ENCODE measurements at regions not wholly inside any gene's neighbourhood (a gene's known extent, or its start where the extent isn't known, plus 50 kb on each side); places are given as distances from the start of the nearest gene placed in this dataset.

DNA sequence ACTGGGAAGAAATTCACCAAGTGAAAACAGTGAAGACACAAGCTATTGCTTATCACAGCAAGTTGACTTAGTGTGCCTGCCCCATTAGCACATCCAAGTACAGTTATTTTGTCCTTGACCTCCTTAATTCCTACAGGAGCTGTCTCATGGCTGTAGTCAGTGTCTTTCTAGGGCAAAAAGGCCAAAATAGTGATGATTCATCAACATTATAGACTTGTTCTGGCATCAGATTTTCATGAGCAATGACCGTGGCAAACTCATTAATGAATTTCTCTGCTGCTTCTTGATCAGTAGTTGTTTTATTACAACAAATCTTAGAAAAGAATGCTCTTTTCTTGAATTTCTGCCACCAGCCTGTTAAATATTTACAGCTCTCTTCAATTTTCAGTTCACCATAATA is 1169.3 kb upstream of the DDX18 start:
- H3K27ac ChIP-seq (ENCODE audit: low read depth, low read length) = no peak overlapping the region
- no peak overlapping the region for H3K4me3 ChIP-seq (ENCODE audit: low read depth in 1 of 5, low read length in 5 of 5)
- H3K36me3 ChIP-seq (ENCODE audit: control insufficient read depth in 5 of 5, insufficient read depth in 5 of 5, low read length in 5 of 5) = no peaks in the 10 kb centered on the region
- H3K4me1 ChIP-seq (ENCODE audit: control insufficient read depth in 5 of 5, insufficient read depth in 5 of 5, low read length in 5 of 5) = no peaks in the 10 kb centered on the region
- no peaks in the 10 kb centered on the region for H3K27me3 ChIP-seq (ENCODE audit: control insufficient read depth in 5 of 5, insufficient read depth in 4 of 5, low read length in 5 of 5)
- peaks cover 0 to 2% (median 0%) of the 10 kb centered on the region in 5 donors for H3K9me3 ChIP-seq (ENCODE audit: control insufficient read depth in 5 of 5, low read length in 5 of 5)
- no peak overlapping the region for H3K9ac ChIP-seq (ENCODE audit: low read length in 5 of 5)

DNA sequence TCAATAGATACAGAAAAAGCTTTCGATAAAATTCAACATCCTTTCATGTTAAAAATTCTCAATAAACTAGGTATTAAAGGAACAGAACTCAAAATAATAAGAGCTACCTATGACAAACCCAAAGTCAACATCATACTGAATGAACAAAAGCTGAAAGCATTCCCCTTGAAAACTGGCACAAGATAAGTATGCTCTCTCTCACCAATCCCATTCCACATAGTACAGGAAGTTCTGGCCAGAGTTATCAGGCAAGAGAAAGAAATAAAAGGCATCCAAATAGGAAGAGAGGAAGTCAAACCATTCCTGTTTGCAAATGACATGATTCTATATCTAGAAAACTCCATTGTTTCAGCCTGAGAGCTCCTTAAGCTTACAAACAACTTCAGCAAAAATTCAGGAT is 1145.8 kb upstream of the DDX18 start:
- H3K9me3 ChIP-seq (ENCODE audit: control insufficient read depth in 5 of 5, low read length in 5 of 5) = no peaks in the 10 kb centered on the region
- H3K36me3 ChIP-seq (ENCODE audit: control insufficient read depth in 5 of 5, insufficient read depth in 5 of 5, low read length in 5 of 5) = no peaks in the 10 kb centered on the region
- H3K9ac ChIP-seq (ENCODE audit: low read length in 5 of 5) = no peak overlapping the region
- H3K4me1 ChIP-seq (ENCODE audit: control insufficient read depth in 5 of 5, insufficient read depth in 5 of 5, low read length in 5 of 5) = no peaks in the 10 kb centered on the region
- H3K4me3 ChIP-seq (ENCODE audit: low read depth in 1 of 5, low read length in 5 of 5) = no peak overlapping the region
- H3K27me3 ChIP-seq (ENCODE audit: control insufficient read depth in 5 of 5, insufficient read depth in 4 of 5, low read length in 5 of 5) = no peaks in the 10 kb centered on the region
- no peak overlapping the region for H3K27ac ChIP-seq (ENCODE audit: low read depth, low read length)

DNA sequence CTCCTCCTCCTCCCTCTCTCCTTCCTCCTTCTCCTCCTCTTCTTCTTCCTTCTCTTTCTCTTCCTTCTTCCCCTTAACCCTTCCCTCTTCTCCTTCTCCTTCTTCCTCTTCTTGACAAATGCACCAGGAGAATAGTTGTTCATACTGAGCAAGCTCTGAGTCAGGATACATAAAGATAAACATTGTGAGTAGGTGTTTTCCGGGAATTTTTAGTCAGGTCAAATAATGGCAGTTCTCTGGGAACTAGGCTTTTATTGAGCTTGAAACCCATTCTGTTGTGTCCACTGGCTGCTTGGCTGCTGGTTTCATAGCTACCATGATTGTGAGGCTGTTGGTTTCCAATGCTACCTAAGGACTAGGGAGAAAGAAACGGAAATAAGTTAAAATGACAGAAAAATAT is 1144.7 kb upstream of the DDX18 start:
- Histone ChIP-seq H3K27me3 (ENCODE audit: control insufficient read depth in 5 of 5, insufficient read depth in 4 of 5, low read length in 5 of 5) (no peaks in the 10 kb centered on the region), H3K4me1 (ENCODE audit: control insufficient read depth in 5 of 5, insufficient read depth in 5 of 5, low read length in 5 of 5) (no peaks in the 10 kb centered on the region), H3K9ac (ENCODE audit: low read length in 5 of 5) (no peak overlapping the region), H3K27ac (ENCODE audit: low read depth, low read length) (no peak overlapping the region), H3K4me3 (ENCODE audit: low read depth in 1 of 5, low read length in 5 of 5) (no peak overlapping the region), H3K9me3 (ENCODE audit: control insufficient read depth in 5 of 5, low read length in 5 of 5) (no peaks in the 10 kb centered on the region), H3K36me3 (ENCODE audit: control insufficient read depth in 5 of 5, insufficient read depth in 5 of 5, low read length in 5 of 5) (no peaks in the 10 kb centered on the region)

DNA sequence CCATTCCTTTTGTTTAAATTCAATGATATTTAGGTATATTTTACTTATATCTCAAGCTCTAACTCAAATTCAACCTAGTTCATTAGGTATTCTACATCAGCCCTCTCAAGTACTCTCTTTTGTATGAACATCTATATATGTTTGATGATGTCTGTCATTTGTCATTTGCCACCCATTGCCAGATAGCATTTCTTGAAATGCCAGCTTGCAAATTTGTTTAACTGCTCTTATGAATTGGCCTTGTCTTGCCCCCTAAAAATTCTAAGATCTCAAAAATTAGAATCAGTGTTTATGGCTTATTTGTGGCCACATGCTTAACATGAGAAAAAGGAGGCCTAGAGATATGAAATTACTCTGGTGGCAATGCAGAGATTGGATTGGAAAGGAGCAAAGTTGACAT is 1140.3 kb upstream of the DDX18 start:
- no peak overlapping the region for H3K27ac ChIP-seq (ENCODE audit: low read depth, low read length)
- no peak overlapping the region for H3K9ac ChIP-seq (ENCODE audit: low read length in 5 of 5)
- no peaks in the 10 kb centered on the region for H3K27me3 ChIP-seq (ENCODE audit: control insufficient read depth in 5 of 5, insufficient read depth in 4 of 5, low read length in 5 of 5)
- no peaks in the 10 kb centered on the region for H3K4me1 ChIP-seq (ENCODE audit: control insufficient read depth in 5 of 5, insufficient read depth in 5 of 5, low read length in 5 of 5)
- no peak overlapping the region for H3K4me3 ChIP-seq (ENCODE audit: low read depth in 1 of 5, low read length in 5 of 5)
- no peaks in the 10 kb centered on the region for H3K36me3 ChIP-seq (ENCODE audit: control insufficient read depth in 5 of 5, insufficient read depth in 5 of 5, low read length in 5 of 5)
- peaks cover 0 to 3% (median 0%) of the 10 kb centered on the region in 5 donors for H3K9me3 ChIP-seq (ENCODE audit: control insufficient read depth in 5 of 5, low read length in 5 of 5)

DNA sequence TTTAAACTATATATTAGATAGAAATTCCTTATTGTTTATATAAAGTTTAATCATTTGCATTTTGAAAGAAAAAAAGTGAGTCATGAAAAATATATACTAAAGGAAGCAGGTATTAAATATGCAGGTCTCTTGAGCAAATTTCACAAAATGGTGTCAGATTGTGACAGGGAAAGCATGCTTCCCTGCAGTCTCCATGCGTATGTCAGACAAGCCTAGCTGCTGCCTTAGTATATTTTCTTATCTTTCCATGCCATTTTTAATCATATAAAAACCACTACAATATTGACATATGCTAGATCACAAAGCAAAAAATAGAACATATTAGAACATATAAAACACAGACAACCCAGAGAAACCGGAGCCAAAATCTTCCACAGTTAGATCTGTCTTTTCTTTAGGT is 1137.7 kb upstream of the DDX18 start:
- H3K27me3 ChIP-seq (ENCODE audit: control insufficient read depth in 5 of 5, insufficient read depth in 4 of 5, low read length in 5 of 5) = no peaks in the 10 kb centered on the region
- H3K9me3 ChIP-seq (ENCODE audit: control insufficient read depth in 5 of 5, low read length in 5 of 5) = peaks cover 0 to 3% (median 0%) of the 10 kb centered on the region in 5 donors
- H3K4me3 ChIP-seq (ENCODE audit: low read depth in 1 of 5, low read length in 5 of 5) = no peak overlapping the region
- H3K36me3 ChIP-seq (ENCODE audit: control insufficient read depth in 5 of 5, insufficient read depth in 5 of 5, low read length in 5 of 5) = no peaks in the 10 kb centered on the region
- H3K9ac ChIP-seq (ENCODE audit: low read length in 5 of 5) = no peak overlapping the region
- no peak overlapping the region for H3K27ac ChIP-seq (ENCODE audit: low read depth, low read length)
- no peaks in the 10 kb centered on the region for H3K4me1 ChIP-seq (ENCODE audit: control insufficient read depth in 5 of 5, insufficient read depth in 5 of 5, low read length in 5 of 5)

DNA sequence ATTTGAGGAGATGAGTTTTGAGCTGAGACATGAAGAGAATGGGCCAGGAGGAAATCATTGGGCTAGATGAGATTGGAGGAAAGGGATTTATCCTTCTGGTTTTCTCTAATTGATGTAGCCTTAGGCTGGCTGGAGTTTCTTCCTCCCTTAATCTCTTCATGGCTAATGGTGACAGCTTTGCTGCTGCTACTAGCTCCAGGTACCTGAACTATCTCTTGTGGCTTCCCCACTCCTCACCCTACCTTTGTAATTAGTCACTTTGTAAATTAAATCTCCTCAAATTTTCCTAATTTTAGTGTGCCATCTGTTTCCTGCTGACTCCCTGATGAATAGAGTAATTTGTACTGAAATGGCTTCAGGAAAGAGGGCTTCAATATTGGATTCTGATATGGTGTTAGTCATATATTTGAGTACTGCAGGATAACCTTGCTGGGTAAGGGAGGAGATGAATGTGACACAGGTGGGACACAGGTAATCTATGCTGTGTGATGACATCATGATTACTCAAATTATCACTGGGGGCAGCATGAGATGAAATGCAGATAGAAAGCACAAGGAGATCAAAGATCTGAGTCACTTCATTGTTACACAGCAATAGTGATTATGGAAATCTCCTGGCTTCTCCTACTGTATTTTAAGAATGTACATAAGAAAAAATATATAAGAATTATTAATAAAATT is 1134.1 kb upstream of the DDX18 start:
- no peaks in the 10 kb centered on the region for H3K4me1 ChIP-seq (ENCODE audit: control insufficient read depth in 5 of 5, insufficient read depth in 5 of 5, low read length in 5 of 5)
- H3K27ac ChIP-seq (ENCODE audit: low read depth, low read length) = no peak overlapping the region
- no peaks in the 10 kb centered on the region for H3K36me3 ChIP-seq (ENCODE audit: control insufficient read depth in 5 of 5, insufficient read depth in 5 of 5, low read length in 5 of 5)

DNA sequence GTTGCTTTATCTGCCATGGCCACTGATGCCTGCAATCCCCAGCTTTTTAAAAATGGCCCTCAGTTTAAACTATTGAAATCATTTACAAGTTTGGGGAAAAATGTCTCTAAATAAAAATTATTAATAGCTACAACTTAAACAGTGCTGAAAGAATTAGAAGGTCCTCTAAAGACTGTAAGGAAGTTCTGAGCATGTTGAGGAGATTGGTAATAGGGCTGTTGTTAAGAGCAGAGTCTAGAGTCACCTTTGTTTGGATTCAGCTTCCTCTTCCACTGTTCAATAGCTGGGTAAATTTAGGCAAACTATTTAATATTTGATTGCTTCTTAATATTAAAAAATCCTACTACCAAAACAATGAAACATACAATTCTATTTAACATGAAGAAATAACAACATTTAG is 1127.1 kb upstream of the DDX18 start:
- Histone ChIP-seq H3K9ac (ENCODE audit: low read length in 5 of 5) (no peak overlapping the region), H3K27me3 (ENCODE audit: control insufficient read depth in 5 of 5, insufficient read depth in 4 of 5, low read length in 5 of 5) (no peaks in the 10 kb centered on the region), H3K36me3 (ENCODE audit: control insufficient read depth in 5 of 5, insufficient read depth in 5 of 5, low read length in 5 of 5) (no peaks in the 10 kb centered on the region), H3K4me3 (ENCODE audit: low read depth in 1 of 5, low read length in 5 of 5) (no peak overlapping the region), H3K4me1 (ENCODE audit: control insufficient read depth in 5 of 5, insufficient read depth in 5 of 5, low read length in 5 of 5) (no peaks in the 10 kb centered on the region), H3K9me3 (ENCODE audit: control insufficient read depth in 5 of 5, low read length in 5 of 5) (peaks cover 0 to 2% (median 0%) of the 10 kb centered on the region in 5 donors), H3K27ac (ENCODE audit: low read depth, low read length) (no peak overlapping the region)

More for the DNA sequence above, 1134.1 kb upstream of the DDX18 start:
- H3K9ac ChIP-seq (ENCODE audit: low read length in 5 of 5) = no peak overlapping the region
- H3K9me3 ChIP-seq (ENCODE audit: control insufficient read depth in 5 of 5, low read length in 5 of 5) = peaks cover 0 to 3% (median 0%) of the 10 kb centered on the region in 5 donors
- H3K4me3 ChIP-seq (ENCODE audit: low read depth in 1 of 5, low read length in 5 of 5) = no peak overlapping the region
- no peaks in the 10 kb centered on the region for H3K27me3 ChIP-seq (ENCODE audit: control insufficient read depth in 5 of 5, insufficient read depth in 4 of 5, low read length in 5 of 5)

DNA sequence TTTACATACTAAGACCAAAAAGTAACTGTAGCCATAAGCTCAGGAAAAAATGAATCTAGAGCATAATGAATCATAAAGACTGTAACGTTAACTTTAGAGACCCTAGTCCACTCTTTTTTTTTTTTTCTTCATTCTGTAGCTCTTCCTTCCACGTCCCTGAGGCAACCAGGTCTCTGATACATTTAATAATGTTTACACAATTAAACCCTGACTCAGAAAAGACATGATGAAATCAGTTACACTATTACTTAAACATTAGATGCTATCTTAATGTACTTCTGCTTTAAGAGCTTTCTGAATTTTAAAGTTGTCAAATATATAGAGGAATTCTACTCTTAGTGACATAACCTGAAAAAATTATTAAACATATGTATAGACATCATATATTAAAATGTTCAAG is 1121.5 kb upstream of the DDX18 start:
- H3K9me3 ChIP-seq (ENCODE audit: control insufficient read depth in 5 of 5, low read length in 5 of 5) = no peaks in the 10 kb centered on the region
- H3K36me3 ChIP-seq (ENCODE audit: control insufficient read depth in 5 of 5, insufficient read depth in 5 of 5, low read length in 5 of 5) = no peaks in the 10 kb centered on the region
- H3K4me3 ChIP-seq (ENCODE audit: low read depth in 1 of 5, low read length in 5 of 5) = no peak overlapping the region
- H3K9ac ChIP-seq (ENCODE audit: low read length in 5 of 5) = no peak overlapping the region
- no peaks in the 10 kb centered on the region for H3K27me3 ChIP-seq (ENCODE audit: control insufficient read depth in 5 of 5, insufficient read depth in 4 of 5, low read length in 5 of 5)
- no peak overlapping the region for H3K27ac ChIP-seq (ENCODE audit: low read depth, low read length)
- H3K4me1 ChIP-seq (ENCODE audit: control insufficient read depth in 5 of 5, insufficient read depth in 5 of 5, low read length in 5 of 5) = no peaks in the 10 kb centered on the region

DNA sequence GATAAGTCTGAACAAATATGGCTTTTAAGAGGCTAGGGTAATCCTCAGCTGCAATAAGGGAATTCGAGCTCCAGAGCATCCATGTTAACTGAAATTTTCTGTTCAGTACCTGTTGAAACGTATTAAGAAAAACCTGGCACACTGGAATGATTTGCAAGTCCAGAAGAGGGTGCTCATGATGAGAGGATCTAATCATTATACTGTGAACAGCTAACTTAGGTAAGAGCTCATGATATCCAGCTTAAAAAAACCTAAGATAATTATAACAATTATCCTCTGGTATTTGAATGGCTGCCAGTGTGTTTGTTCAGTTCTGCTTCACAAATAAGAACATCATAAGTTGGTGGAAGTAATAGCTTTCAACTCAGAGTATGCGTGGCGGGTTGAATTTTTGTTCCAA is 1118.3 kb upstream of the DDX18 start:
- Histone ChIP-seq H3K4me3 (ENCODE audit: low read depth in 1 of 5, low read length in 5 of 5) (no peak overlapping the region), H3K4me1 (ENCODE audit: control insufficient read depth in 5 of 5, insufficient read depth in 5 of 5, low read length in 5 of 5) (no peaks in the 10 kb centered on the region), H3K27ac (ENCODE audit: low read depth, low read length) (no peak overlapping the region), H3K9me3 (ENCODE audit: control insufficient read depth in 5 of 5, low read length in 5 of 5) (no peaks in the 10 kb centered on the region), H3K9ac (ENCODE audit: low read length in 5 of 5) (no peak overlapping the region), H3K36me3 (ENCODE audit: control insufficient read depth in 5 of 5, insufficient read depth in 5 of 5, low read length in 5 of 5) (no peaks in the 10 kb centered on the region), H3K27me3 (ENCODE audit: control insufficient read depth in 5 of 5, insufficient read depth in 4 of 5, low read length in 5 of 5) (no peaks in the 10 kb centered on the region)

DNA sequence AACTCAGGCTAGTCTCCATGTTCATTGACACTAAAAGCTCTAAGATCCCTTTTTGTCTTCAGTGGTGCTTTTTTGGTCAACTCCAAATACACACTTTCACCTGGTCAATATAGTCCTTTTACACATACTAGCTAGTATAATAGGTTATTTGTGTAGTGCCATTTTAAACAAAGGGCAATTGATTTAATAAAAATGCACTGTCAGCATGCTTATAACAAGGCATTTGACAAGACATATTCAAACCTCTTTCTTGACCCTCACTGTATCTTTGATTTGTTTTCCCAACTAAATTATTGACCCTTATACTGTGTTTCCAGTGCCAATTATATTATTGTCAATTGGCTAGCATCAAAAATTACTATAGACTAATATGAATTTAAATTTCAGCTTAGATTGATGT is 1117.6 kb upstream of the DDX18 start:
- Histone ChIP-seq H3K36me3 (ENCODE audit: control insufficient read depth in 5 of 5, insufficient read depth in 5 of 5, low read length in 5 of 5) (no peaks in the 10 kb centered on the region), H3K9me3 (ENCODE audit: control insufficient read depth in 5 of 5, low read length in 5 of 5) (no peaks in the 10 kb centered on the region), H3K4me1 (ENCODE audit: control insufficient read depth in 5 of 5, insufficient read depth in 5 of 5, low read length in 5 of 5) (no peaks in the 10 kb centered on the region), H3K27me3 (ENCODE audit: control insufficient read depth in 5 of 5, insufficient read depth in 4 of 5, low read length in 5 of 5) (no peaks in the 10 kb centered on the region), H3K4me3 (ENCODE audit: low read depth in 1 of 5, low read length in 5 of 5) (no peak overlapping the region), H3K9ac (ENCODE audit: low read length in 5 of 5) (no peak overlapping the region), H3K27ac (ENCODE audit: low read depth, low read length) (no peak overlapping the region)
